Left cardiac atrium (tissue), 4 donors: ENCODE measurements at regions not wholly inside any gene's neighbourhood (a gene's known extent, or its start where the extent isn't known, plus 50 kb on each side); places are given as distances from the start of the nearest gene placed in this dataset.
"Not testable (repeated sequence)": the region's sequence is repeated elsewhere in the genome, so short reads cannot be mapped to it uniquely, and the experiment has no call there.

ENCODE experiments used
- ATAC-seq, 2 donors: fragments of 200-7000 bp; cut with Tn5 transposase; one replicate each; pipeline ENCODE4 v1.9.1; 2020; ENCODE audit warnings: mild to moderate bottlenecking in 2 of 2, moderate library complexity in 2 of 2
- DNase-seq: peaks from one replicate; pipeline ENCODE4 v3.0.0-alpha.2; 2020
- intact Hi-C, 2 donors: fragments of 100-400 bp; cut with DNase I; formaldehyde crosslinking; loops; one replicate each; pipeline versions ENCODE4 v1.14.1 to v1.15.1; 2022 to 2023
- donor health status: DM: no; HTN: yes; CAD: no.
- donor health status: DM: no; HTN: yes; CAD: no; lungs with severe emphysema.
- donor health status: DM: yes; HTN: yes; CAD: no.
- donor health status: Dilated cardiomyopathy.

GRCh38 chr17:47066841-47067682 is 88.0 kb upstream of the RPRML start:
- ATAC-seq (peak; percentile 97 to 99), DNase-seq (peak; percentile 89)
- intact Hi-C loops = no loop called here

GRCh38 chr17:47066095-47066494 is 87.0 kb upstream of the RPRML start:
- ATAC-seq = no peak
- no peak for DNase-seq
- intact Hi-C loops = no loop called here

GRCh38 chr17:47064684-47065083 is 85.6 kb upstream of the RPRML start:
- intact Hi-C loops = no loop called here

GRCh38 chr17:47063475-47063874 is 84.4 kb upstream of the RPRML start:
- no peak for DNase-seq
- intact Hi-C loops = no loop called here

More at GRCh38 chr17:47064684-47065083, 85.6 kb upstream of the RPRML start:
- no peak for DNase-seq
- ATAC-seq = no peak

GRCh38 chr17:47062851-47063250 is 83.8 kb upstream of the RPRML start:
- intact Hi-C loops, DNase-seq, ATAC-seq: not testable (repeated sequence)

More at GRCh38 chr17:47063475-47063874, 84.4 kb upstream of the RPRML start:
- no peak for ATAC-seq

- ATAC-seq (peak; percentile 69 to 90), DNase-seq (peak; percentile 71)
- intact Hi-C loops = not testable (repeated sequence)
Observed at GRCh38 chr17:47060005-47060404, 81.0 kb upstream of the RPRML start.

- ATAC-seq (peak; percentile 77 to 82), DNase-seq (no peak)
- intact Hi-C loops = no loop called here
Observed at GRCh38 chr17:47057830-47058229, 78.8 kb upstream of the RPRML start.

GRCh38 chr17:47057279-47057678 is 78.2 kb upstream of the RPRML start:
- ATAC-seq, intact Hi-C loops, DNase-seq: not testable (repeated sequence)

GRCh38 chr17:47056687-47057086 is 77.6 kb upstream of the RPRML start:
- intact Hi-C loops, ATAC-seq, DNase-seq: not testable (repeated sequence)
